SK-N-MC (cell line): ENCODE measurements at regions not wholly inside any gene's neighbourhood (a gene's known extent, or its start where the extent isn't known, plus 50 kb on each side); places are given as distances from the start of the nearest gene placed in this dataset.
"Not testable (repeated sequence)": the region's sequence is repeated elsewhere in the genome, so short reads cannot be mapped to it uniquely, and the experiment has no call there.

Source experiments
- DNase-seq: peaks from one replicate; pipeline ENCODE4 v3.0.0-alpha.2; 2011; ENCODE audit warnings: low read depth, low spot score
- H3K27ac ChIP-seq: fragments of 200-600 bp; sonication (generic); 2 replicates; pipeline ENCODE4 v1.5.1; 2016; ENCODE audit warnings: mixed run types
- H3K36me3 ChIP-seq: fragments of 200-600 bp; sonication (generic); 2 replicates; pipeline ENCODE4 v1.6.1; 2017; ENCODE audit warnings: antibody characterized with exemption, low read length, mixed read lengths; ENCODE audit not compliant: insufficient read depth
- H3K4me3 ChIP-seq: fragments of 200-600 bp; sonication (generic); 2 replicates; pipeline ENCODE4 v1.5.1; 2016
- H3K9ac ChIP-seq: fragments of 200-600 bp; sonication (generic); 2 replicates; pipeline ENCODE4 v1.8.0; 2017; ENCODE audit warnings: mixed run types, mixed read lengths; ENCODE audit not compliant: insufficient read length
- H3K9me3 ChIP-seq: fragments of 200-600 bp; sonication (generic); 2 replicates; pipeline ENCODE4 v1.6.1; 2017; ENCODE audit warnings: low read depth, mild to moderate bottlenecking, antibody characterized with exemption, low read length, moderate library complexity, mixed read lengths
- EZH2 ChIP-seq: fragments of 200-600 bp; sonication (generic); IDR thresholded peaks from one replicate; pipeline ENCODE4 v1.6.1; 2017; ENCODE audit warnings: antibody characterized with exemption
- FOXP2 ChIP-seq: optimal IDR thresholded peaks from 2 replicates; pipeline ENCODE3; 2011; ENCODE audit warnings: mild to moderate bottlenecking, moderate library complexity; ENCODE audit not compliant: insufficient read depth; ENCODE audit errors: extremely low read length, control extremely low read depth
- POLR2AphosphoS5 ChIP-seq: IDR thresholded peaks from 2 replicates; pipeline ENCODE4 v1.6.1; 2012; ENCODE audit warnings: mild to moderate bottlenecking, low read depth, low read length, borderline replicate concordance

DNA sequence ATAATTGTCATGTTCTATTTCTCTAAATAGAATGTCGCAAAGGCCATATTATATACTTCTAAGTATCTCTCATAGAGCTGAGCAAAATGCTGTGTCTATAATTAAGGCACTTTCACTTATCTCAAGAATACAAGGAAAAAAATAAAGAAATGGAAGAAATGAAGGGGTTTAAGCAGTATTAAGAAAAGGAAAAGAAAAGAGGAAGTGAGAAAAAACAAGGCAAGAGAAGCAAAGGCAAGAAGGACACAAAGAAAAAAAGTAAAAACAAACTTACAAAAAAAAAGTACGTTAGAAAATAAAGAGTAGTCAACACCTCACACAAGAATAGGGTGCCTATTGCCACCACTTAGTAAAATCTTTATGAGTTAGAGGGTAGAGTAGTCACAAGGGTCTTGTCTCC is 506.2 kb downstream of the GABRG2 start:
- Histone ChIP-seq H3K9ac (no peak overlapping the region), H3K36me3 (no peaks in the 10 kb centered on the region), H3K27ac (no peak overlapping the region), H3K9me3 (no peaks in the 10 kb centered on the region), H3K4me3 (no peak overlapping the region)
- DNase-seq, result no peak
- TF ChIP-seq FOXP2, result no peak
- no peak for TF ChIP-seq POLR2AphosphoS5
- TF ChIP-seq EZH2, result no peak

DNA sequence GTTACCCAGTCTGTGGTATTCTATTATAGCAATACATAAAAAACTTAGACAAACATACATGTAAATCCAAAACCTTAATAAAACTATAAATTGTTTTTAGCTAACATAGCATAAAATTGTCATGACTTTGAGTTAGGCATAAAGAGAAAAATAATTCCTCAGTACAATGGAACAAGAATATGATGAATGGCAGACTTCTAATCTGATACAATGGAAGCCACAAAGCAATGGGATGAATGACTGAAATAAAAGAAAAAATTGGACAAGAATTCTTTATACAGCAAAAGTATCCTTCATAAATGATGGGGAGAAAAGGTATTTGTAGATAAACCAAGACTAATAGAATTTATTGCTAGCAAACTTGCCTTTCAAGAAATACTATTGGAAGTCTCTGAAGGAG is 524.2 kb downstream of the GABRG2 start:
- TF ChIP-seq EZH2, result no peak
- no peak for TF ChIP-seq POLR2AphosphoS5
- TF ChIP-seq FOXP2, result no peak
- Histone ChIP-seq H3K9ac (no peak overlapping the region), H3K27ac (no peak overlapping the region), H3K4me3 (no peak overlapping the region), H3K9me3 (no peaks in the 10 kb centered on the region), H3K36me3 (no peaks in the 10 kb centered on the region)
- no peak for DNase-seq

DNA sequence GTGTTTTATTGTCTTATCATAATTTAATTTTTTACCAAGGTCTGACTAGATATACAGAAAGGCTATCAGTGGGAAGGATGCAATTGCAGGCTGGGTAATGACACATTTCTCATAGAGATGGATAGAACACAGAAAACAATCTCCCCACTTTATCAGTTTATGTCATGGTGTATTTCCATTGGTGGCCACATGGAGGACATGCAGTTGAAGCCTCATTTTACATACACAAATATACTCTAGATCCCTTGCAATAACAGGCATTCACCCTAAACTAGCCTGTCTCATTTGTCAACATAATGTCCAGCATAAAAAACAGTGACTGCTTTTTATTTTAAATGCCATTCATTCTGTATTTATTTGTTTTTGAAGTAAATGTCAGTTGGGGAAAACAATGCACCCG is 526.3 kb downstream of the GABRG2 start:
- no peak for TF ChIP-seq POLR2AphosphoS5
- TF ChIP-seq EZH2, result no peak
- TF ChIP-seq FOXP2, result no peak
- no peak overlapping the region for H3K27ac ChIP-seq
- no peak for DNase-seq
- H3K9me3 ChIP-seq, result no peaks in the 10 kb centered on the region
- no peaks in the 10 kb centered on the region for H3K36me3 ChIP-seq
- no peak overlapping the region for H3K9ac ChIP-seq
- H3K4me3 ChIP-seq, result no peak overlapping the region

DNA sequence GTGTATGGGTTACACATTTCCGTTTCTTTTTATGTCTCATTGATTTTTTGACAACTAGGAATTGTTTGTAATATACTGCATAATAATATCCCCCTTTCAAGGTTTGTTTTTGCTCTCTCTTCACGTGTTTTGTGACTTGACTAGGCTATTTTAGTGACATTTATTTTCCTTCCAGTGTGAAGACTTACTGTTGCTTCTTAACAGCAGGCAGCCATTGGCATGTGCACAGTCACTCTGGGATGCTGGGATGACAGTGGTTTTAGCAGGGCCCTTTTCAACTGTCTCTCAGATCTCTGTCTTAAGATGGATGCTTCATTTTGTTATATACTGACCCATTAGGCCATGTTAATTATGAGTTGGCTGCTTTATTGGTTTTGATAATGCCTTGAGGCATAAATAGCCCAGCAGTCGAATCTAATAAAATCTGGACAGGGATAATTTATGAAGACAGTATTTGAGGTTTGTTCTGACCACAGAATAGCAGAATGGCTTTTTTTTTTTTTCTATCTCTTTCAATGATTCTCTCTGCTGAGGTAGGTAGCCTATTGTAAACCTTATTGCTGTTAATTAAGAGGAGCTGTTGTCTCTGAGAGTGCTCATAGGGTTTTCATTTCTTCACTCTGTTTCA is 536.0 kb downstream of the GABRG2 start:
- DNase-seq, result no peak
- no peak for TF ChIP-seq FOXP2
- no peak for TF ChIP-seq POLR2AphosphoS5
- TF ChIP-seq EZH2, result no peak
- Histone ChIP-seq H3K9me3 (0 out of 2 replicates have a peak, but pooled peaks cover 3% of the 10 kb centered on the region), H3K27ac (no peak overlapping the region), H3K36me3 (no peaks in the 10 kb centered on the region), H3K4me3 (no peak overlapping the region), H3K9ac (no peak overlapping the region)

DNA sequence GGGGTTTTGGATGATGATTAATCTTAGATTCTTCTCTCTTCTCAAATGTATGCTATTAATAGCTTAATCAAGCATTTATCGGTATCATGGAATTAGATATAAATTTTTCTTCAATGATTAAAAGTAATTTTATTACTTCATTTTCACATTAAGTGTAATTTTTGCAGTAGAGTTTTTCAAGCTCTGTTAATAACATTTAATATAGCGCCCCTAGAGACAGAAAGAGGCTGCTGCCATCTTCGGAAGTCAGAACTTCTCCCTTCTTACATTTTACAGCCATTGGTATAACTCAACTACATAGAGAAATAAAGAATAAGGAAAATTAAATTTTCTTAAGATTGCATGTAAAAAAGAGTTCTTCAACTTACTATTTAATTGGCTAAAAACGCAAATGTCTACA is 540.3 kb downstream of the GABRG2 start:
- Histone ChIP-seq H3K9ac (no peak overlapping the region), H3K27ac (no peak overlapping the region), H3K4me3 (no peak overlapping the region), H3K9me3 (no peaks in the 10 kb centered on the region), H3K36me3 (no peaks in the 10 kb centered on the region)
- no peak for TF ChIP-seq EZH2
- no peak for TF ChIP-seq POLR2AphosphoS5
- TF ChIP-seq FOXP2, result no peak
- DNase-seq, result no peak

DNA sequence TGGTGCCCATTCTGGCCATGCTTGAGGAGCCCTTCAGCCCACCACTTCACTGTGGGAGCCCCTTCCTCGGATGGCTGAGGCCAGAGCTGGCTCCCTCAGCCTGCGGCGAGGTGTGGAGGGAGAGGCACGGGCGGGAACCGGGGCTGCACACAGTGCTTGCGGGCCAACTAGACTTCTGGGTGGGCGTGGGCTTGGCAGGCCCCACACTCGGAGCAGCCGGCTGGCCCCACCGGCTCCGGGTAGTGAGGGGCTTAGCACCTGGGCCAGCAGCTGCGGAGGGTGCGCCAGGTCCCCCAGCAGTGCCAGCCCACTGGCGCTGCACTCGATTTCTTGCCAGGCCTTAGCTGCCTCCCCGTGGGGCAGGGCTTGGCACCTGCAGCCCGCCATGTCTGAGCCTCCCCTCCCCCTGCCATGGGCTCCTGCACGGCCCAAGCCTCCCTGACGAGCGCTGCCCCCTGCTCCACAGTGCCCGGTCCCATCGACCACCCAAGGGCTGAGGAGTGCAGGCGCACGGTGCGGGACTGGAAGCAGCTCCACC is 554.2 kb downstream of the GABRG2 start:
- DNase-seq, H3K9me3 ChIP-seq, H3K4me3 ChIP-seq, H3K9ac ChIP-seq, H3K36me3 ChIP-seq, H3K27ac ChIP-seq: not testable (repeated sequence)

DNA sequence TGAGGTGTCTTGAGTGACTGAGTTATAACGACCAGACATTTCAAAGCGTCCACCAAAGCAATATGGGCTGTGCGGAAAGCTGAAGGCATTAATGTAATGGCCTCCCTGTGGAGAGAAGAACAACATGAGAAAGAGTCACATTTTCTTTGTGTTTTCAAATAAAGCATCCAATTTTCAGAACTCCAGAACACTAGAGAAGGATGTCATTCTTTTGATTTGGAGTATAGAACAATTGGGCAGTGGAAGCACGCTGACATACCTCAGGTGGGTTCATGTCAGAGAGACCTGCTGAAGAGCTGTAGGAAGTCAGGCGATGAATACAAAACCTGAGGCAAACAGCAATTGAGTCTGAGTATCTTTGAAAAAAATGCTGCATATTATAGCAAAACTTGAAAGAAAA is 556.5 kb downstream of the GABRG2 start:
- DNase-seq, result no peak
- Histone ChIP-seq H3K4me3 (no peak overlapping the region), H3K36me3 (no peaks in the 10 kb centered on the region), H3K9me3 (no peaks in the 10 kb centered on the region), H3K27ac (no peak overlapping the region), H3K9ac (no peak overlapping the region)
- TF ChIP-seq FOXP2, result no peak
- no peak for TF ChIP-seq POLR2AphosphoS5
- TF ChIP-seq EZH2, result no peak

DNA sequence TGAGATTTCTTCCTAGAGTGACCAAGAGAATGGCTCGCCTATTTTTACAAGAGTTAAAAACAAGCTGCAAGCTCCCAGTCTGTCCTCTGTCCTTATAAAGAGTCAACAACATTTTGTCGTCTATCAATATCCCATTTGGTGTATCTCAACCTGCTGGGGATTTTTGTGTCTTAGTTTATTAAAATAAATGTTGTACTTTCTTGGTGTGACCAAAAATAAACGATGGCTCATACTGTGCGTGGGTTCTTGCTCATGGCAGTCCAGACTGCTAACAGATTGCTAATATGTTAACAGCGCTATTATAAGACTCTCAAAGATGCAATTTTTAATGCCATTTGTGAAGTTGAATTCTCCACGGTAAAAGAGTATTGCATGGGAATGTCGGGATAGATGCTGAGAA is 569.9 kb downstream of the GABRG2 start:
- no peak overlapping the region for H3K9ac ChIP-seq
- H3K4me3 ChIP-seq, result no peak overlapping the region
- H3K27ac ChIP-seq, result no peak overlapping the region
- no peaks in the 10 kb centered on the region for H3K36me3 ChIP-seq
- H3K9me3 ChIP-seq, result no peaks in the 10 kb centered on the region
- no peak for DNase-seq
- TF ChIP-seq FOXP2, result no peak
- no peak for TF ChIP-seq POLR2AphosphoS5
- TF ChIP-seq EZH2, result no peak

DNA sequence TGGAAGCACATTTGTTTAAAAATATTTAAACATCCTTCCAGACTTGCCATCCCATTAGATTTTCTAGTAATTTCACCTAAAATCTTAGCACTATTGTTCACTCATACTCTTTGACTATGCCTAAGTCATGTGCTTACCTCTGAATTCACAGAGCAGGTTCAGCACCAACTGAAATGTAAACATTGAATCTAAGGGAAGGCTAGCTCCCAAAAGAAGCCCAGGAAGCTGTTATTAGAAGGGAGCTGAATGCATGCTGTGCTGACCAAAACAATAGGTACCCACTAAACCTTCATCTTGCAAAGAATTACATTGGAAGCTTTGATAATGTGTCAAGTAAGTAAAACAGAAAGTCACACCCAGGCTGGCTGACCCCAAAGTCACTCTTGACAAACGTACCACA is 571.3 kb downstream of the GABRG2 start:
- TF ChIP-seq POLR2AphosphoS5 (no peak), FOXP2 (no peak), EZH2 (no peak)
- Histone ChIP-seq H3K4me3 (no peak overlapping the region), H3K9me3 (no peaks in the 10 kb centered on the region), H3K9ac (no peak overlapping the region), H3K36me3 (no peaks in the 10 kb centered on the region), H3K27ac (no peak overlapping the region)
- DNase-seq, result no peak
